ENCODE measurements at regions not wholly inside any gene's neighbourhood (a gene's known extent, or its start where the extent isn't known, plus 50 kb on each side); places are given as distances from the start of the nearest gene placed in this dataset.
"Not testable (repeated sequence)": the region's sequence is repeated elsewhere in the genome, so short reads cannot be mapped to it uniquely, and the experiment has no call there.

DNA sequence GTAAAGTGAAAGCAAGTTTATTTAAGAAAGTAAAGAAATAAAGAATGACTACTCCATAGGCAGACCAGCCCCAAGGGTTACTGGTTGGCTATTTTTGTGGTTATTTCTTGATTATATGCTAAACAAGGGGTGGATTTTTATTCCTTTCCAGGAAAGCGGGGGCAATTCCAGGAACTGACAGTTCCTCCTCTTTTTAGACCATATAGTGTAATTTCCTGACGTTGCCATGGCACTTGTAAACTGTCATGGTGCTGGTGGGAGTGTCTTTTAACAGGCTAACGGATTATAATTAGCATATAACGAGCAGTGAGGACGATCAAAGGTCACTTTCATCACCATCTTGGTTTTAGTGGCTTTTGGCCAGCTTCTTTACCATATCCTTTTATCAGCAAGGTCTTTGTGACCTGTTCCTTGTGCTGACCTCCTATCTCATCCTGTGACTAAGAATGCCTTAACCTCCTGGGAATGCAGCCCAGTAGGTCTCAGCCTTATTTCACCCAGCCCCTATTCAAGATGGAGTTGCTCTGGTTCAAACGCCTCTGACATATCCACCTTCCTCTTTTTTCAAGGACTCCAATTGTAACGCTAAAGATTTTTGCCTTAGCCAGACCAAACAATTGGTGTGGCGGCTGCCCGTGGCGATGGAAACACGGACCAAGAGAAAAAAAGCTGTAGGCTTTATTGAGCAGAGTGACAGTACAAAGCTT is 103.8 kb downstream of the FAM72B start:
- H4K20me1 ChIP-seq (ENCODE audit: insufficient read depth) = not testable (repeated sequence)

DNA sequence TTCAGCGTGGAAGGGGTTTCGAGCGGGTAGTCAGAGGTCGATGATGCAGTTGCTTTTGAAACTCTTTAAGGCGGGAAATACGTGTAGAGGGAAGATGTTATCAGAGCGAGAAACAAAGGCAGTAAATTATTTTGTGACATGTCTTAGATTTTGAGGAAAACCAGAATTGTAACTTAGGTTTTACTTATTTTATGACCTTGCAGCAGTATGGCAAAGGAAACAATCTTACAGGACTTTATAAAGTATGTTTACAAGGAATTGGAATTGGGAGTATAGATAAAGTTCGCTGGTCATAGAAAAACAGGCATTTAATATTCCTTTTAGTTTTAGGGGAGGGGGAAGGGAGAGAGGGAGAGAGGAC is 103.3 kb downstream of the FAM72B start:
- H2AFZ ChIP-seq; intact Hi-C loops (cut with micrococcal nuclease; ENCODE audit: unreplicated experiment); H3F3A ChIP-seq (ENCODE audit: insufficient read depth, low read depth); H3K9me2 ChIP-seq (ENCODE audit: insufficient read depth); H4K20me1 ChIP-seq (ENCODE audit: insufficient read depth); BruUV-seq (replicated peaks); H3K79me2 ChIP-seq (ENCODE audit: low read depth); H3K4me1 ChIP-seq (replicated peaks; ENCODE audit: insufficient read depth); H3K27ac ChIP-seq; CTCF ChIA-PET; H3K4me3 ChIP-seq; H3K27me3 ChIP-seq (ENCODE audit: insufficient read depth, low read depth); POLR2A ChIA-PET (ENCODE audit: unreplicated experiment); H3K36me3 ChIP-seq (ENCODE audit: low read depth); H3K4me2 ChIP-seq; DNase-seq; H3K9me3 ChIP-seq (ENCODE audit: insufficient read depth, low read depth): not testable (repeated sequence)

More for the DNA sequence above, 103.8 kb downstream of the FAM72B start:
- H3K27me3 ChIP-seq (ENCODE audit: insufficient read depth, low read depth); H3F3A ChIP-seq (ENCODE audit: insufficient read depth, low read depth); DNase-seq; H3K36me3 ChIP-seq (ENCODE audit: low read depth); POLR2A ChIA-PET (ENCODE audit: unreplicated experiment); intact Hi-C loops (cut with micrococcal nuclease; ENCODE audit: unreplicated experiment); H3K27ac ChIP-seq; H3K9me3 ChIP-seq (ENCODE audit: insufficient read depth, low read depth); H3K4me3 ChIP-seq; H3K79me2 ChIP-seq (ENCODE audit: low read depth); H3K9me2 ChIP-seq (ENCODE audit: insufficient read depth); CTCF ChIA-PET; H2AFZ ChIP-seq; H3K4me2 ChIP-seq; H3K4me1 ChIP-seq (replicated peaks; ENCODE audit: insufficient read depth); BruUV-seq (replicated peaks): not testable (repeated sequence)

DNA sequence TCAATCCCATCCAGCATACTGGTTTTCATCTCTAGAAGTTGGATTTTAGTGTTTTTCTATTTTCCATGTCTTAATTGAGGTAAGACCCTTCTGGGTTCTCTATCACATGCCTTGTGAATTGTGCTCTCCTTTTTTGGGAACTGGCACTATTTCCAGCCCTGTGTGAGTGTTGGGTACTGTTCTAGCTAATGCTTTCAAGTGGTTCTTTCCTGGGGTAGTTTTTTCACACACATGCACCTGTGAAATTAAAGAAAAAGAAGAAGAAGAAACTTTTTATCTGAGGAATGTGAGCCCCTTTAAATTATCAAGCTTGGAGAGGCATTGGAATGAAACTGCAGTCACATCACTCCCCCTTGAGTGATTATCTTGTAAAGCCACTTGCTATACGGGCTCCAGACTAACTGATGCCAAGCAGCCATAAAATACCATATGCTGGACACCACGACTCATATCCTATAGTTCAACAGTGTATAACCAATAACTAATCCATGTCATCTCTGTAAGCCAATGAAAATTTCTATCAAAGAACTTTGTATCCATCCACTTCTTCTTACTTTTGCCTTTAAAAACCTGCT is 102.4 kb downstream of the FAM72B start:
- H3F3A ChIP-seq (ENCODE audit: insufficient read depth, low read depth); intact Hi-C loops (cut with micrococcal nuclease; ENCODE audit: unreplicated experiment); H3K79me2 ChIP-seq (ENCODE audit: low read depth); H3K4me3 ChIP-seq; H3K4me2 ChIP-seq; H2AFZ ChIP-seq; H4K20me1 ChIP-seq (ENCODE audit: insufficient read depth); POLR2A ChIA-PET (ENCODE audit: unreplicated experiment); H3K9me3 ChIP-seq (ENCODE audit: insufficient read depth, low read depth); H3K27me3 ChIP-seq (ENCODE audit: insufficient read depth, low read depth); DNase-seq; H3K4me1 ChIP-seq (replicated peaks; ENCODE audit: insufficient read depth); CTCF ChIA-PET; H3K9me2 ChIP-seq (ENCODE audit: insufficient read depth); H3K27ac ChIP-seq; BruUV-seq (replicated peaks); H3K36me3 ChIP-seq (ENCODE audit: low read depth): not testable (repeated sequence)

DNA sequence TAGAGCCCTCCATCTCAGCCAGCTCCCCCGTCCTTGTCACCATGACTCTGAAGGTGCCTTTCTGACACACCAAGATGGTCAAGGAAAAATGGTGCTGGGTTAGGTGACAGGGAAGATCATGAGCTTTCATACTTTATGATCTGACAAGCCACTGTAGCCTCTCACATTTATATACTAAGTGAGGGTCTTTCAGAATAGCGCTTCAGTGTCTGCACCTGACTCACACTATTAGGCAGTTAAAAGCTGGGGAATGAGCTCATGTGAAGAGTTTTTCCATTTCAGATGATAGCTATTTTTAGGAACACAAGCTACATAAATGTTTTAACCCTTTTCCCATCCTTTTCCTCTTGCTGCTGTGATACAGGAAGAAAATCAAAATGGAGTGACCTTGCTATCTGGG is 101.1 kb downstream of the FAM72B start:
- H3K27ac ChIP-seq; H3K4me3 ChIP-seq; H3K27me3 ChIP-seq (ENCODE audit: insufficient read depth, low read depth); H3K79me2 ChIP-seq (ENCODE audit: low read depth); H2AFZ ChIP-seq; H3K4me2 ChIP-seq; H3K9me2 ChIP-seq (ENCODE audit: insufficient read depth); BruUV-seq (replicated peaks); H3F3A ChIP-seq (ENCODE audit: insufficient read depth, low read depth); H3K9me3 ChIP-seq (ENCODE audit: insufficient read depth, low read depth); CTCF ChIA-PET; POLR2A ChIA-PET (ENCODE audit: unreplicated experiment); H3K4me1 ChIP-seq (replicated peaks; ENCODE audit: insufficient read depth); H3K36me3 ChIP-seq (ENCODE audit: low read depth); H4K20me1 ChIP-seq (ENCODE audit: insufficient read depth); DNase-seq; intact Hi-C loops (cut with micrococcal nuclease; ENCODE audit: unreplicated experiment): not testable (repeated sequence)

DNA sequence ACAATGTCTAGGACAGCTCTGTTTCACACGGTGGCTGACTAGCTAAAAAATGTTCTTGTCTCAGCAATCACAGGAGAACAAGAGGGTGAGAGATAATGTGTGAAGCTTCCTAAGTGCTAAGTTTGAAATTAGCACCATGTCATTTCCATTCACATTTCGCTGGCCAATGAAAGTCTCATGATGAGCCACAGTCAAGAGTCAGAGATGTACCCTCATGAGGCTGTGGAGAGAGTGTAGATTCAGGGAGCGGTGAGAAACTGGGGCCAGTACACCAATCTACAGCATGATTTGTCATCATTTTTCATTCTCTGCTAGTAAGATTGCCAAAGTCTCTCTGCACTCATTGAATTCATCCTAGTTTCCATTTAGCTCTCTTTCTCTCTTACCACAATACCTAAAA is 97.9 kb downstream of the FAM72B start:
- H3K4me1 ChIP-seq (replicated peaks; ENCODE audit: insufficient read depth); H3K4me3 ChIP-seq; BruUV-seq (replicated peaks); H3K4me2 ChIP-seq; DNase-seq; H3K36me3 ChIP-seq (ENCODE audit: low read depth); intact Hi-C loops (cut with micrococcal nuclease; ENCODE audit: unreplicated experiment); H3K27ac ChIP-seq; H3K9me2 ChIP-seq (ENCODE audit: insufficient read depth); H2AFZ ChIP-seq; H3K79me2 ChIP-seq (ENCODE audit: low read depth); H3F3A ChIP-seq (ENCODE audit: insufficient read depth, low read depth); H4K20me1 ChIP-seq (ENCODE audit: insufficient read depth); CTCF ChIA-PET; POLR2A ChIA-PET (ENCODE audit: unreplicated experiment); H3K9me3 ChIP-seq (ENCODE audit: insufficient read depth, low read depth); H3K27me3 ChIP-seq (ENCODE audit: insufficient read depth, low read depth): not testable (repeated sequence)

DNA sequence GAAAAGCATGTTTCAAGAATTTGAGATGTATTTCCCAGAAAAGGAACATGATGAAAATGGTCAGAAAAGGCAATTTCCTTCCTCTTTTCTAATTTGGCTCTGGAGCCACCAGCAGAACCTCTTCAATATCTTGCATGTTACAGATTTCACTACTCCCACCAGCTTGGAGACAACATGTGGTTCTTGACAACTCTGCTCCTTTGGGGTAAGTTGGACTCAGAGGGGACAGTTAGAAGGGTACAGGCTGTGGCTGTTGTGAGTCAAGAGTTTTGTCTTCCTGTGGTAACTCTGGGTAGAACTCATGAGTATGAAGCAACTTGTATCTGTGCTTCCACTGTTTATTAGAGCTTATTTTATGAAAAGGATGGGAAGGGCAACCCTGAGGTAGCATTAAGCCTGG is 96.9 kb downstream of the FAM72B start:
- BruUV-seq (replicated peaks); H3K4me3 ChIP-seq; H3K4me1 ChIP-seq (replicated peaks; ENCODE audit: insufficient read depth); POLR2A ChIA-PET (ENCODE audit: unreplicated experiment); H3K9me3 ChIP-seq (ENCODE audit: insufficient read depth, low read depth); H3K36me3 ChIP-seq (ENCODE audit: low read depth); H3K27ac ChIP-seq; H4K20me1 ChIP-seq (ENCODE audit: insufficient read depth); H3K9me2 ChIP-seq (ENCODE audit: insufficient read depth); DNase-seq; H3K27me3 ChIP-seq (ENCODE audit: insufficient read depth, low read depth); H3F3A ChIP-seq (ENCODE audit: insufficient read depth, low read depth); CTCF ChIA-PET; intact Hi-C loops (cut with micrococcal nuclease; ENCODE audit: unreplicated experiment); H2AFZ ChIP-seq; H3K4me2 ChIP-seq; H3K79me2 ChIP-seq (ENCODE audit: low read depth): not testable (repeated sequence)

DNA sequence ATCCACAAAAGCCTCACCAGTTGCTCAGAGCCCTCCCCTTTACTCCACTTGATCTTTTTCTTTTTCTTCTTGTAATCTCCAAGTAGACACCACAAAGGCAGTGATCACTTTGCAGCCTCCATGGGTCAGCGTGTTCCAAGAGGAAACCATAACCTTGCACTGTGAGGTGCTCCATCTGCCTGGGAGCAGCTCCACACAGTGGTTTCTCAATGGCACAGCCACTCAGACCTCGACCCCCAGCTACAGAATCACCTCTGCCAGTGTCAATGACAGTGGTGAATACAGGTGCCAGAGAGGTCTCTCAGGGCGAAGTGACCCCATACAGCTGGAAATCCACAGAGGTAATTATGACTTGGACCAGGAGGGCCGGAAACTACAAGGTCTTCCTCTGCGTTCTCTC is 95.6 kb downstream of the FAM72B start:
- H2AFZ ChIP-seq; DNase-seq; intact Hi-C loops (cut with micrococcal nuclease; ENCODE audit: unreplicated experiment); POLR2A ChIA-PET (ENCODE audit: unreplicated experiment); H3K79me2 ChIP-seq (ENCODE audit: low read depth); H3K36me3 ChIP-seq (ENCODE audit: low read depth); H3F3A ChIP-seq (ENCODE audit: insufficient read depth, low read depth); H3K4me2 ChIP-seq; H3K27me3 ChIP-seq (ENCODE audit: insufficient read depth, low read depth); H4K20me1 ChIP-seq (ENCODE audit: insufficient read depth); CTCF ChIA-PET; BruUV-seq (replicated peaks); H3K4me3 ChIP-seq; H3K27ac ChIP-seq; H3K9me3 ChIP-seq (ENCODE audit: insufficient read depth, low read depth); H3K9me2 ChIP-seq (ENCODE audit: insufficient read depth); H3K4me1 ChIP-seq (replicated peaks; ENCODE audit: insufficient read depth): not testable (repeated sequence)
